GM21515 (cell line): ENCODE measurements at regions not wholly inside any gene's neighbourhood (a gene's known extent, or its start where the extent isn't known, plus 50 kb on each side); places are given as distances from the start of the nearest gene placed in this dataset.

Source experiments
- ATAC-seq: cut with Tn5 transposase; IDR thresholded peaks from one replicate; pipeline ENCODE4 v1.9.1; 2021; ENCODE audit not compliant: unreplicated experiment

DNA sequence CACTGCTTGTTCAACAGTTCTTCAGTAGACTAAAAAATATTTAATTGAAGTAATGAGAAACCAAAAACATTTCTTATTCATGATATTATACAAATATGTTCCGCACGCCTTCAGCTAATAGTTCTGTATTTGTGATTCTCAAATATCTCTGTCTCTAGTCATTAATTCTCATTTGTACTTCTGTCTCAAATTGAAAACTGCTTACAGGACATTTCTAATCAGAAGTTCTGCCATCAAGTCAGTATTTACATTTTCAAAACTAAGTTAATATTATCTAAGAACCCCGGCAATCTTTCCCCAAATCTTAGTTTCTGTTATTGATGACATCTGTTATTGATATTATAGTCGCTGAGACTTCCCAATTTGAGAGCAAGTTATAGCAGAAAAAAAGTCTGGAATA lies 78.6 kb upstream of the PGRMC2 start:
- ATAC-seq = no peak

DNA sequence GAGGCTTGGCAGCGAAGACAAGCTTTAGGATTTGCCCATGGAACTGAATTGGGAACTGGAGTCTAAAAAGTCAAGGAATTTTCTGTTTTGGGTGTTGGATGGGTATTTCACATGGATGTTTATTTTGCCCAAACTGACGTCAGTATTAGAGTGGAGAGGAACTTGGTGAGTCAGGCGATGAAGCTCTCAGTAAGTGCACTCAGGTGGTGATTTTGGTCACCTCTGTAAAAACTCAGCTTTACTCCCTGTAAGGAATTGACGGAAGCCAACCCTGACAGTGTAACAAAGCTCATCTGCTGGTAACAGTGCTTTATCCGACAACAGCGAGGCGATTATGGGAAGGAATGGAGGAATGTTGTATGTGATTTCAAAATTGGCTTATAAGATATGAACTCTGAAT lies 77.0 kb upstream of the PGRMC2 start:
- no peak for ATAC-seq

DNA sequence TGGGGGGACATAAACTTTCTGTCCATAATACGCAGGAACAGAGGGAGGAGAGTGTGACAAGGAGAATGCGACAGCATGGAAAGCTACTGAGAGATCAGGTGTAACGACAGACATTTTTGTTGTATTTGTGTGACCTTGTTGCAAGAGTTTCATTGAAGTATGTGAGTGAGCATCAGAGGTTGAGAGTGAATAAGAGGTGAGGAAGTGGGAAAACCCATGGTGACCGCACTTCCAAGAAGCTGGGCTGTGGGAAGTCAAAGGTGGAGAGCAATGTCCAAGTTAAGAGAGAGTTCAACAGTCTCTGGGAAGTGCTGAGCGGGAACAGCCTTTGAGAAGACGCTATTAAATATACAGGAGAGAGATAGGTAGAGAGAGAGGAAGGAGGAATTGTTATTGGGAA lies 76.4 kb upstream of the PGRMC2 start:
- ATAC-seq = no peak

DNA sequence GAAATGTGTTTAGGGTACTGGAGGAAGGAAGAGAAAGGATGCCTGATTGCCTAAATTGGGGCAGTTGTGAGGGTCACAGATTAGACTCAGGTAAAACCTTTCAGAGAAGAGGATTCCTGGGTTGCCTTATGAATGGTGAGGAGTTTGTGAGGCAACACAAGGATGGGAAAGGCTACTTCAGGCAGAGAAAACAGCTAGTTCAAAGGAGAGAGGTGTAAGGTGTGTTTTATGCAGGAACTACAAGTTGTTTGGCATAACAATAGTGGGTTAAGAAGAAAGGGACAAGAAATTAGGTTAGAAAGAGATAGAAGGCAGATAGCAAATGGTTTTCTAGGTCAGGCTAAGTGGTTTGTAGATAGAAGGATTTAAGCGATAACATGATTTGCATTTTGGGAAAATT lies 75.1 kb upstream of the PGRMC2 start:
- no peak for ATAC-seq

DNA sequence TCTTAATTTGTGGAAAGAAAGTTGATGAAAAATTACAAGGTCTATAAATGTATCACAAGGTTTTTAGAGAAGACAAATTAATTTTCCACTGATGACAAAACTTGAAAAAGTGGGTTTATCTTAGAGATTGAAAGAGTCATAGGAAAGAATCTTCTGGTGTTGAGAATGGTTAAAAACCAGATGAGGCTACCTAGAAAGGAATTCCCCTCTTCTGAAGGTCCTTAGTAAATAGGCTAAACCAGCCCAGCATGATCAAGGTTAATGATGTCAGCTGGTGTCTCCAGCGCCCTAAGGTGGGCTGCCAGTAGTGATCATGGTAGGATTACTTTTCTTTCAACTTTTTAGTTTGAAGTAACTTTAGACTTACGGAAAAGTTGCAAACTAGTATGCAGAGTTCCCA lies 71.8 kb upstream of the PGRMC2 start:
- no peak for ATAC-seq

DNA sequence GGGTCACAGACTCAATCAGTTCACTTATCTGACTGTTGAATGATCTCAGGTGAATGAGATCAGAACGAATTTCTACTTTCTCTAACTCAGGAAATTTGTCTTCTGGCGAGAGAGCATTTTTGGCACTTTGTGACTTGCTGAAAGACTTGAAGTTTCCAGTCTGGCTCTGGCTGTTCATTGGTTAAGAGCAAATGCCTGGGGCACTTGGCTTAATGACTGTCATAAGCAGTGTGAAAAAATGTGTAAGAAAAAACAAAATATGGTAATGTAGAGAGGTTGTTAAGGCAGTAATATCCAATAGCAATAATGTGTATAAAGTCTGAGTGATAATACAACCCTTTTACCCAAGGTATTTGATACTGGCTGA lies 71.3 kb upstream of the PGRMC2 start:
- ATAC-seq = no peak

DNA sequence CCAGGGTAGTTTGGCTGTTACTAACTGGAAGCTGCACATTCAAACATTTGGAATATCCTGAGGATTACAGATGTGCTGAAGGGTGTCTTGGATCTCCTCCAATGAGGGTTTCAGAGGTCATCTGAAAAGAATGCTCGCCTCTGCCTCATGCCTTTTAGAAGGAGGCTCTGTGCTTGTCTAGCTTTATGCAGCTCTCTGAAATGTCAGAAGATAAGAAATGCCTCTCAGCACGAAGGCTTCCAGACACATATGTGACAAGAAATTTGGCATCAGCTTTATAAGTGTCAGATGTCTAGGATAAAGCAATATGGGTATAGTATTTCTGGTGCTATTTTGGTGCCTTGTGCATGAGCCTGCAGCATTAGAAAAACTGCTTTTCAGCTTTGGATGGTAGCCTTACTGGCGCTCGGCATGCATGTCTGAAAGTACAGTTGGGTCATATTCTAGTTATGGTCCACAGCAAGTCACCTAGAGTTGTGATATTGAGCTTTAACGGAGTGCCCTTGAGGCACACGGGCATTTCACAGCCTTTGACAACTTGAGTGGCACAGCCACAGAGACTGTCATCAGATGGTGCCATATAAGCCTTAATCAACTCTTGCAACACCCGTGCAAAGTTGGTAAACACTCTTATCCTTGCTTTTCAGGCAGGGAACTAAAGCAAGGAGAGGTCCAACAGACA lies 70.8 kb upstream of the PGRMC2 start:
- ATAC-seq = no peak

DNA sequence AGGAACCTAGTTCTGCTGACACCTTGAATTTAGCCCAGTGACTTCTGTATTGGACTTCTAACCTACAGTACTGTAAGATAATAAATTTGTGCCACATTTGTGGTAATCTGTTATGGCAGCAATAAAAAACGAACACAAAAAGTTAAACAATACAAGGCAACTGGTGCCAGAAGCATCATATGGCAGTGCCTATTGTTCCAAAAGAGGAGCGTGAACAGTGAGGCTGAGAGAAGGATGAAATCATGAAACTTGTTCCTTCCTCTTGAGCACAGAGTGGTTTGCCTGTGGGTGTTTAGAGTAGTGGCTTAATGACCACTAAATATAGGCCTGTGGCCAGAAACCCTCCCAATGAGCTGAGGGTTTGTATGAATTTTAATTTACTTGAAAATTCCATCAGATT lies 69.7 kb upstream of the PGRMC2 start:
- no peak for ATAC-seq

DNA sequence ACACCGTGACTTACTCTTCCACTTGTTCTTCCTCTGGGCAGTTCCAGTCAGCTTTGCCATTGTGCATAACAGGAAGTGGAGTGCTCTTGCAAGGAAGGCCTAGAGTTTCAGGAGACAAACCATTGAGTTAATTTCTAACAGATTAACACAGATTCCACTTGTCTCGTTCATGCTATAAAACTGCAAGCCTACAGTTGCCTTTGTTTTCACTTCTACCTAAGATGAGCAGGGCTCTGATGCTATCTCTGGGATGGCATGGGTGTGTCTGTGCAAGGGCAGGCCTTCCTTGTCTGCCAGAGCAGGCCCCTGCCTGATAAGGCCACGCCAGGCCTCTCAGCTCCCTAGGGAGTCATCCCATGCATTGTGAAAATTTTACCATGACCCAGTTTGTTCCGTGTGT lies 67.7 kb upstream of the PGRMC2 start:
- peak; percentile 70 for ATAC-seq

DNA sequence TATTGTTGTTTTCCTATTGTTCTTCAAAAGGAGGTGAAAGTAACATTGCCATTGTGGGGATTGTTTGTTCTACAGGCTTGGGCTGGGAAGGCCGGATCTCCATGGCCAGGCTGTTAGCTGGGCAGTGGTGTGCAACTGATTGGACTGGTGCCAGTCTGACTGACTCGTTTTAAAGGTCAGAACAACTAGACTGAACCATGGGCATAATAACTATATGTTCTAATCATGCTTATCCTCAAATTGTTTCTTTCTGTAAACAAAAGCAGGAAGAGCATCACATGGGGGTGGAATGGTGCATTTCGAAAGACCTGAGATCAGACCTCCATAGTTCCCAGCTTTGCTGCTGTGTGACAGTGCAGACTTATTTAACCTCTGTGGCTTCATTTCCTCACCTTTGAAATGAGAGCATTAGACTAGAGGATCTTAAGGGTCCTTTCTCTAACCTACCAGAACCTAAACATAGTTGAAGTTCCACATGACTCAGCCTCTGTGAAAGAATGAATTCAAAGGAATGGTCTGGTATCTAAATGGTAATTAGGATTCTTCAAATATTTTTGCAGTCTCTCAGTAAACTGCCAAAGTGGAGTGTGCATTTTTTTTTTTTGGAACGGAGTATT lies 66.7 kb upstream of the PGRMC2 start:
- ATAC-seq = no peak

DNA sequence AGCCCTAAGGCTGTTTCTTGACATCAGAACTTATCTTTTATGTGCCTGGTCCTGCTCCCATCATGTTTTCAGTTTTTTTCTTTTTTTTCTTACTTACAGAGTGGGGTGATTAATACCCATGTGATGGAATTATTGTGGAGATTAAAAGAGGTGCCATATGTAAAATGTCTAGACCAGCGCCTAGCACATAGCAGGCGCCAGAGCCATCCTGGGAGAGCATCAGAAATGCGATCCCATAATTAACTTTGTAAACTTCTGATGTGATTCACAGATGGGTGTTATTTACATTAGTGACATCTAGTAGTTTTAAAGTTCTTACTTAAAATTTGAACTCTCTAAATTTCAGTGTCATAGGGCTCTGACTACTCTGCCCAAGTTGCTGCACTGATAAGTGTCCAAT lies 66.2 kb upstream of the PGRMC2 start:
- no peak for ATAC-seq

DNA sequence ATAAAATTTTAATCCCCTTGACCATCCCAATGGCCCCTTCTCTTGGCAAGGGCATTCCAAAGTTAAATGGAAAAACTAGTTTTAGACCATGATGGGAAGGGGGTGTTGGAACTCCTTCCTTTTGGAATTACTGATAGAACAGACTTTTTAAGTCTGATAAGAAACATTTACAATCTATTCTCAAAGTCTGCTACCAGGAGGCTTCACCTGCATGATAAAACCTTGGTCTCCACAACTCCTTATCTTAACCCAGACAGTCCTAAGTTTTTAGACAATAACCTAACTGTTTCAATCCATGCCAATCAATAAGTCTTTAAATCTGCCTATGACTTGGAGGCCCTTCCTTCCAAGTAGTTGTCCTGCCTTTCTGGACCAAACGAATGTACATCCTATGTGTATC lies 63.9 kb upstream of the PGRMC2 start:
- ATAC-seq = no peak

DNA sequence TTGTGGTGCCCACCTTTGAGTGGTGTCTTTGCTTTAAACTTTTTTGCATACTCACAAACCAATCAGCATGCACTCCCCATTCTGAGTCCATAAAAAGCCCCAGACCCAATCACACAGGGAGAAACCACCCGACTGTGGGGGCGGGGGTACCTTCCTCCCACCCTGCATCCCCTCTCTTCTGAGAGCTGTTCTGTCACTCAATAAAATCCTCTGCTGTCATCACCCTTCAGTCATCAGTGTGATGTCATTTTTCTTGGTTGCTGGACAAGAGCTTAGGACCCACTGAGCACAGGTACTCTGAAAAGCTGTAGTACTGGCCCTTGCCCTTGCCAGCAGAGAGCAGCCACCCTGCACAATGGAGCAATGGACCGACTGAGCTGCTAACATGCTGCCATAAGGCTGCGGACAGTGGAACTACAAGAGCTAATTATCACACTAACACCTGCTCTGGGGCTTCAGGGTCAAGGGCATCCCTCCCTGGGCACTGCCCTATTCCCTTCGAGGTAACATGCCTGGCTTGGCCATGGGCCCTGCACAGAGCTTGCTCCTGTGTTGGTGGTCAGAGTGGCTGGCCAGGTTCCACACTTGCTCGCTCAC lies 62.9 kb upstream of the PGRMC2 start:
- ATAC-seq = no peak

DNA sequence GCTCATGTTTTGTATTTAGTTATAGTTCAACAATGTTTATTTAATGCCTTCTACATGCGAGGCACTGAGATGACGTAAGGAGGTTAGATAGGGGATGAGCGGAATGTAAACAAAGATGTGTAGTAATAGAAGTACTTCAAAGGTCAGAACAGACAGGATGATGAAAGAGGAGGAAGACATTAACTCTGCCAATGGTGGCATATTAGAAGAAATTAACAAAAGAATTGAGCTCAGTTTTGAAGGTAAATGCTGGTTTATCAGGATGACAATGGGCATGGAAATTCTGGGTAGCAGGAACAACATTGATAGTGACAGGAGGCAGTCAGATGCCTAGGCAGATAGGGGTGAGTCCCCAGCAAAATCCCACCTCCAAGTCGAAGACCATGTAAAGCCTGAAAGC lies 62.3 kb upstream of the PGRMC2 start:
- no peak for ATAC-seq

DNA sequence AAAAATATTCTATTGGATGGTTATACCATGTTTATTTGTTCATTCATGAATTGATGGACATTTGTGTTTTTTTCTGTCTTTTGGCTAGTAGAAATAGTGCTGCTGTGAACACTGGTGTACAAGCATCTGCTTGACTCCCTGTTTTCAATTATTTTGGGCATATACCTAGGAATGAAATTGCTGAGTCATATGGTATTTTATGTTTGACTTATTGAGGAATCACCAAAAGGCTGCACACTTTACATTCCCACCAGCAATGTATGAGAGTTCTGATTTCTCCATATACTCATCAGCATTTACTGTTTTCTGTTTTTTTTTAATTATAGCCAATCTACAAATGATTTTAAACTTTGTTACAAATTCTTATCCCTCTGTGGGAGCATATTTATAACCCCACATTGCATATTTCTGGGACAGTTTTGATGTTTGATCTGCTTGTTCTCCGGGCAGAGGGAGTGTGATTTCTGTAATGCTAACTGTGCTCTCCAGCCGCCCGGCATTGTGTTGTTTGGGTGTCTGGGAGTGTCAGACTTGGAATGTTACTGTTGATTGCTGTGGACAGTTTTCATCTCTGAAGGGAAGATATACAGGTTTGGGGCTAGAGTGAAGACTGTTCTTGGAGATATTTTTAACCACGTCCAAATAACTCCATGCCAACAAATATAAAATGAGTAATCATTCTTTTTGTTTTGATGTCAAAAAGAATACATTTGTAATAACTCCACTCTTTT lies 60.5 kb upstream of the PGRMC2 start:
- ATAC-seq = no peak

DNA sequence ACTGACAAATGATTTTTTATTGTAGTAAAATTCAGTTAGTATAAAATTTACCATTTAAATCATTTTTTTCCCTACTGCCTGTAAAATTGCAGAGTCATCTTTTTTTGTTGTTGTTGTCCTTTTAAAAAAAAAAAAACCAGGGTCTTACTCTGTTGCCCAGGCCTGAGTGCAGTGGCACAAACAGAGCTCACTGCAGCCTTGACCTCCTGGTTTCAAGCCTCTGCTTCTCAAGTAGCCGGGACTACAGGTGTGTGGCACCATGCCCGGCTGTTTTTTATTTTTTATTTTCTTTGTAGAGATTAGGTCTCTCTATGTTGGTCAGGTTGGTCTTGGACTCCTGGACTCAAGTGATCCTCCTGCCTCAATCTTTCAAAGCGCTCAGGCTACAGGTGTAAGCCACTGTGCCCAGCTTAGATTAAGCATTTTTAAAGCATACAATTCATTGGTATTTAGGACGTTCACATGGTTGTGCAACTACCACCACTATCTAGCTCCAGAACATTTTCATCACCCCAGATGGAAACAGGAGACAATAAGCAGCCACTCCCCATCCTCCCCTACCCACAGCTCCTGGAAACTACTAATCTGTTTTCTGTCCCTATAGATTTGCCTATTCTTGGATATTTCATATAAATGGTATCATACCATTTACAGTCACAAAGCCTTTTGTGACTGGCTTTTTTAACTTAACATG lies 59.7 kb upstream of the PGRMC2 start:
- ATAC-seq = no peak

DNA sequence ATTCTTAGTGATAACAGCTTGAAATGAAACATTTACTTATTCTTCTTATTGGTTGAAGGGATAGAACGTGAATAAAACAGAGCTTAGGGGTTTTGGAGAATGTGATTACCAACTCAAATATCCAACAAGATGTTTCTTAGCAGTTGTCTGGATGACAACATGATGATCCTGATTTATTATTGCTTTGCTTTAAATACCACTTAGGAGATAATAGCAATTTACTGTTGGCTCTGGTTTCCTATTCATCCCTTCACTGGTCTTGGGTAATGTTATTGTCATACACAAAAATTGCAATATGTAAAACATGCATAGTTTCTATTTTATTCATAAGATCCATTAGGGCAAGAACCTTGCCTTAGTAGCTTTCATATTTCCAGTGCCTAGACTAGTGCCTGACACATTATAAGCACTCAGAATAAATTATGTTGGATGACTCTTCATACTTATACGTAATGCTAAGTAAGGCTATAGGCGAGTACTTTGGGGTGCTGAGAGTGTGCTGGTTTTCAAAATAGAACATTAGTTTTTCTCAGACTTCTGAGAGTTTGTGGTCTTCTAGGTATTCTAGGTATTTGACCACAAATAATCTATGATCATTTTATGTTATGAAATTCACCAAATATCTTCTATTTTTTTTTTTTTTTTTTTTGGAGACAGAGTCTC lies 58.6 kb upstream of the PGRMC2 start:
- no peak for ATAC-seq

DNA sequence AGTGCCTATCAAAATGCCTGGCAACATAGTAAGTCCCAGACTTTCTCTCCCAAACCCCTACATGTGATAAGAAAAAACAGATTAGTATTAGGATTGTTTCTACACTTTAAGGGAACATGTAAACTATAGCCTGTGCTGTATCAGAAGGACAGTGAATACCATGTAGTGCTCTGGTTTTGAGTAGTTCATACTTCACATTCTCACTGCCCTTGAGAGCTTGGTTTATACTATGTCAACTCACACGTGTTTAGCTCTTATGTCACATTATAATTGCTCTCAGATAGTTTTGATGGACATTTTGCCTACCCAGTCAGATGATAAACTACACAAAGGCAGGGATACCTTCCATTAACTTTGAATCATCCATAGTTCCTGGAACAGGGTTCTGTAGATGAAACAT lies 58.0 kb upstream of the PGRMC2 start:
- no peak for ATAC-seq

DNA sequence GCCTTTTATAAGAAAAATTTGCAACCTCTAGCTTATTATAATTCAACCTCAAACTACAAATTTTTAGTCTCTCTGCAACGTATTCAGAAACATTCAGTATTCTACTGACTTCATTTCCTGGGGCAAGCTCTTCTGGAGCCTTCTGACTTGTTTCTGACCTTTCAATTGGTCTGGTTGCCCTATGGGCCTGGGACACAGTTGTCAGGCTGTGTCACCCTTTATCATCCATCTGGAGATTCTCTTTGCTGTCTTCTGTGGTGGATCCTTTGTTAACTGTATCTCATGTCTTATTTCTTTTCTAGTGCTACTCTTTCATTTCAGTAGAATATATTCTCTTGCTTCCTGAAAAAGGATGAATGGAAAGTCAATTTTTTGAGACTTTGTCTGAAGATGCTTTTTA lies 55.1 kb upstream of the PGRMC2 start:
- no peak for ATAC-seq

DNA sequence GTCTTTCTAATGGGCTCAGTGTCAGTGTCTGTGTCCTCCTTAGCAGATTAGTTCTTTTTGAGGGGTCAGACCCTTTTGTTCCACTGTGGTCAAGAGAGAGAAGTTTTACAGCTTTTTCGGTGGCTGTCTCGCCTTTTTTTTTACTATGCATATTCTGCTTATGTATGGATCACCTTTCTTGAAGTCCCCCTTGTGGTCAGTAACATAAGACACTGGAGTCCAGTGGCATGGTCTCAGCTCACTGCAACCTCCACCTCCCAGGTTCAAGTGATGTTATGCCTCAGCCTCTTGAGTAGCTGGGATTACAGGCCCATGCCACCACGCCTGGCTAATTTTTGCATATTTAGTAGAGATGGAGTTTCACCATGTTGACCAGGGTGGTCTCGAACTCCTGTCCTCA lies 54.0 kb upstream of the PGRMC2 start:
- ATAC-seq = no peak
